ENCODE measurements at regions not wholly inside any gene's neighbourhood (a gene's known extent, or its start where the extent isn't known, plus 50 kb on each side); places are given as distances from the start of the nearest gene placed in this dataset.

DNA sequence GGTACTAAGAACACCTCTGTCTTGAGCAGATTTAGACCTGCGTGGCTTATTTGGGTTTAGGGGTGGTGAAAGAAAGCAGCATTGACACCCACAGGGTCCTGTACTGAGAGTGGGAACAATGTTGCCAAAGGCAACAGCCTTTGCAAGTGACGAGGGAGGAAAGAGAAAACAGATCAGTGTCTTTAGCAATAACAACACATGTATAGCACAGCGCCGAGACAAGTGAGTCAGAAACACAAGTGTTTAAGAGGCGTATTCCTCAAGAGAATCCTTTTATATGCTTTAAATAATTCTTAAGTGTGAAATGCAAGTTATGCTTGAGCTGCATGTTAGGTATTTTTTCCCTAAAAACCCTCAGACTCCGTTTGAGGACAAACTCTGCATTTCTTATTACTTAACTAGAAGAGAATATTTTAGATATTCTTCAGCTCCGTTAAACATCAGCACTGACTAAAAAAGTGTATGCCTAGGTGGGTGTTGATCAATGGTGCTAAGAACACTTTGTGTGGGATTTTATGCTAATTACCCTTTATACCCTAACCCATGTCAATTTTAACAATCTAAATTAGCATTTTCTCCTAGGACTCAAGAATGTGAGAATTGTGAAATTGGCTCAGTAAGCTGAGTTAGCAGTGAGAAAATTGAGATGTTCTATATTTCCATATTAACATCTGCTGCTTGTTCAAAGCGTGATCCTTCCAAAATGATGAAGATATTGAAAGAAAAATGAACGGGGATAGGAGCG lies 1095.4 kb upstream of the CELF2 start:
- TF ChIP-seq, protein P1, sequence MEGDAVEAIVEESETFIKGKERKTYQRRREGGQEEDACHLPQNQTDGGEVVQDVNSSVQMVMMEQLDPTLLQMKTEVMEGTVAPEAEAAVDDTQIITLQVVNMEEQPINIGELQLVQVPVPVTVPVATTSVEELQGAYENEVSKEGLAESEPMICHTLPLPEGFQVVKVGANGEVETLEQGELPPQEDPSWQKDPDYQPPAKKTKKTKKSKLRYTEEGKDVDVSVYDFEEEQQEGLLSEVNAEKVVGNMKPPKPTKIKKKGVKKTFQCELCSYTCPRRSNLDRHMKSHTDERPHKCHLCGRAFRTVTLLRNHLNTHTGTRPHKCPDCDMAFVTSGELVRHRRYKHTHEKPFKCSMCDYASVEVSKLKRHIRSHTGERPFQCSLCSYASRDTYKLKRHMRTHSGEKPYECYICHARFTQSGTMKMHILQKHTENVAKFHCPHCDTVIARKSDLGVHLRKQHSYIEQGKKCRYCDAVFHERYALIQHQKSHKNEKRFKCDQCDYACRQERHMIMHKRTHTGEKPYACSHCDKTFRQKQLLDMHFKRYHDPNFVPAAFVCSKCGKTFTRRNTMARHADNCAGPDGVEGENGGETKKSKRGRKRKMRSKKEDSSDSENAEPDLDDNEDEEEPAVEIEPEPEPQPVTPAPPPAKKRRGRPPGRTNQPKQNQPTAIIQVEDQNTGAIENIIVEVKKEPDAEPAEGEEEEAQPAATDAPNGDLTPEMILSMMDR (conservative IDR thresholded peaks at IDR 0.05), result no peak
- TF ChIP-seq EZH2 (IDR thresholded peaks at IDR 0.05; ENCODE audit: low read depth), result no peak
